Stimulated activated CD8-positive, alpha-beta memory T cell treated with anti-CD3 and anti-CD28 coated beads, Interleukin-15, amount 100 ng/mL, for 1 hour (primary cell): ENCODE measurements at regions not wholly inside any gene's neighbourhood (a gene's known extent, or its start where the extent isn't known, plus 50 kb on each side); places are given as distances from the start of the nearest gene placed in this dataset.

Source experiments
- DNase-seq: peaks from one replicate; pipeline ENCODE4 v3.0.0-alpha.2; 2020; ENCODE audit warnings: low read depth

- no peak for DNase-seq
Measured at GRCh38 chr19:28481674-28482073, 731.3 kb downstream of the UQCRFS1 start.

GRCh38 chr19:28475525-28475924 is 737.4 kb downstream of the UQCRFS1 start:
- DNase-seq: no peak

GRCh38 chr19:28472843-28473242 is 740.1 kb downstream of the UQCRFS1 start:
- no peak for DNase-seq

- no peak for DNase-seq
Measured at GRCh38 chr19:28471731-28472510, 741.0 kb downstream of the UQCRFS1 start.

- no peak for DNase-seq
Measured at GRCh38 chr19:28469544-28469943, 743.4 kb downstream of the UQCRFS1 start.

- no peak for DNase-seq
Measured at GRCh38 chr19:28468701-28469459, 744.1 kb downstream of the UQCRFS1 start.

GRCh38 chr19:28466107-28467045 is 746.6 kb downstream of the UQCRFS1 start:
- peak; percentile 47 for DNase-seq

GRCh38 chr19:28465371-28466086 is 747.4 kb downstream of the UQCRFS1 start:
- no peak for DNase-seq

- no peak for DNase-seq
Measured at GRCh38 chr19:28463493-28464053, 749.4 kb downstream of the UQCRFS1 start.

GRCh38 chr19:28457620-28458019 is 755.3 kb downstream of the UQCRFS1 start:
- no peak for DNase-seq

GRCh38 chr19:28456708-28457320 is 756.1 kb downstream of the UQCRFS1 start:
- no peak for DNase-seq

GRCh38 chr19:28456252-28456651 is 756.7 kb downstream of the UQCRFS1 start:
- no peak for DNase-seq

- DNase-seq: no peak
Measured at GRCh38 chr19:28454083-28454482, 758.9 kb downstream of the UQCRFS1 start.

- no peak for DNase-seq
Measured at GRCh38 chr19:28453420-28453819, 759.5 kb downstream of the UQCRFS1 start.

GRCh38 chr19:28449803-28450202 is 763.1 kb downstream of the UQCRFS1 start:
- DNase-seq: no peak

GRCh38 chr19:28446511-28446910 is 766.4 kb downstream of the UQCRFS1 start:
- DNase-seq: no peak

- DNase-seq: no peak
Measured at GRCh38 chr19:28445826-28446225, 767.1 kb downstream of the UQCRFS1 start.

- no peak for DNase-seq
Measured at GRCh38 chr19:28444362-28444761, 768.6 kb downstream of the UQCRFS1 start.

GRCh38 chr19:28443361-28443760 is 769.6 kb downstream of the UQCRFS1 start:
- no peak for DNase-seq

- no peak for DNase-seq
Measured at GRCh38 chr19:28437390-28438346, 775.3 kb downstream of the UQCRFS1 start.
